Activated T-cell treated with anti-CD3 and anti-CD28 coated beads for 24 hours (primary cell): ENCODE measurements at regions not wholly inside any gene's neighbourhood (a gene's known extent, or its start where the extent isn't known, plus 50 kb on each side); places are given as distances from the start of the nearest gene placed in this dataset.

Experiments used
- DNase-seq: peaks from one replicate; pipeline ENCODE4 v3.0.0-alpha.2; 2020; ENCODE audit warnings: low read depth

DNA sequence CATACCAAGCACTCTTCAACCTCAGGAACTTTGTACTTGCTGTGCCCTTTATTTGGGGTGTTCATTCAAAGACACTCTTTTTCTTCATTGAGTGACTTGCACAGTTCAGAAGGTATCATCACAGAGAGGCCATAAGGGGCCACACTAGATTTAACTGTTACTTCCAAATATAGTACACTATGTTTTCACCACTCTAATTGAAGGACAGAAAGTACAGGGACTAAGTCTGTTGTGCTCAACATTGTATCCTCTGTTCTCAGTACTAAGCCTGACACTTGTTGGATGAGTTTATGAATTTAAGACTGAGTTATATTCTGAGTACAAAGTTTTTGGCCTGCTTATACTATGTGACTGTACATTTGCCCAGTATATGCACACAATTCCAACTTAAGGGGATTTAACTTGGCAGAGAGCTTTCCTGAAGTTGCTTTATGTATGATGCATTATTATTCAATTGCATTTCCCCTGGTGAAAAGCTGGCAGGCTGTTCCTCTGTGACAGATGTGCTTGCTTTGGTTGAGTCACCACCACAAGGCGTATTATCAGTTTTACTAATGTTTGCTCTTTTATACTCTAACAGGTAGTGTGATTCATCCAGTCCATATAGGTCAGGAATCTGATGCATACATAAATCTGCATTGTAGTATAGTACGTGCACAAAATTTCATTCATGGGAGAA lies 714.8 kb downstream of the TLR4 start:
- DNase-seq, result no peak

DNA sequence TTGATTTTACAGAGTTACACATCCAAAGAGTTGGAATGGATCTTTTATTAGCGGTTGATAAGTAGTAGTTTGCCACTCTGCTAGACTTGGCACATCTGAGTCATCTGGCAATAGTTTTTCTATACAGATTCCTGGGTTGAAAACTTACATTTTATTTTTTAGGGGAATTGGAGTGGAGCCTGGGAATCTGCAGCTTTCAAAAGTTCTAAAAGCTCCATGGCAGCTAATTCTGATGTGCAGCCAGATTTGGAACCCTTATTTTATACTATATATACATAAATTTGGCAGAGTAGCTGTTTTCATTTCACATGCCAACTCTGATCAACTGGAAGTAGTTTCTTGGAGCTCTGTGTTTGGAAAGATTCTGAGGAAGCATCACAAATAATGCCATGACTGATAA lies 715.5 kb downstream of the TLR4 start:
- DNase-seq, result no peak

- DNase-seq, result no peak
Measured at GRCh38 chr9:118422508-118422907, 718.3 kb downstream of the TLR4 start.

DNA sequence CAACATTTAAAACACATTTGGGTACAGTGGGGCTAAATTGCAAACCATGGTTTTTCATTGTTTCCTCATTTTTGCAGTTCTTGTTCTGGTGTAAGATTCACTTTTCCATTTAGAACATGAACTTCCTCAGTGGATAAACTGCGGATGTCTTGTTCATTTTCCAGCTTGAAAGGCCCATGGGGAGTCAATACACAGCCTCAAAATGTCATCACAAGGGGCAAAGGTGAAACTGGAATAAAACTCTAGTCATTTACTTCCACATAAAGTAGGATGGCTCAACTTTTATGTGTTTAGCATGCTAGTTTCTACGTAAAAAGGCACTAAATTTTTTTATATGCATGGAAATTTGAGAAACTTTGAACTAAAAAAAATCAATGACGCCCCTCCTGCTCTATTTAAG lies 718.8 kb downstream of the TLR4 start:
- no peak for DNase-seq

- no peak for DNase-seq
Measured at GRCh38 chr9:118423721-118424120, 719.5 kb downstream of the TLR4 start.

DNA sequence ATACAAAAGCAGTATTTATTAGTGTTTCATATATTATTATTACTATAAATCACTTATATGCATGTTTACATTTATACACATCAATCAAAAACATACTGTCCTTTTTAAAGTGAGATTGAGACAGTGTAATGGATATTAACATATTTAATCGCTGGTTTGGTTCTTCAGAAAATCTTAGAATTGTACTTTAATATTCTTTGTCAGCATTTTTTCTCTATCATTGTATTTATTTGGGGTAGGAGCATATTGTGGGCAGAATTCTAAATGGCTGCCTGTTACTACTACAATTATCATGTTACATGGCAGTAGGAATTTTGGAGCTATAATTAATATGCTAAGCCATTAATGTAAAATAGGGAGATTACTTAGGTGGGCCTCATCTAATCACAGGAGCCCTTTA lies 722.6 kb downstream of the TLR4 start:
- no peak for DNase-seq

DNA sequence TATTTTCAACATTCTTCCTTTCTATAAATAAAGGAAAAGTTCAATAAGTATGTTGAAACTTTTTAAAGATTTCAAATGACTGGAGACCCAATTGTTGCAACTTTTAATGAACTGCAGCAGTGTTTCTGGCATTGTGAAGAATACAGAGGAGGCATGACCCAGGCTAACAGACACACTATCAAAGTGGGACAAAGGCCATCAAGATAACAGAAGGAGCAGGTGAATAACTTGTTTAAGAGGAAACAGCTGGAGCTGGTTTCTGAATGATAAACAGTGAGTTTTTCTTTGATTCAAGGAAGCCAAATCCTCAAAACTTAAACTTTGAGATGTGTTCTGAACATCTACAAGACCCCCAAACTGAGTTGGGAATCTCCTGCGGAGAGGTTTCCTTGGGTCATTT lies 734.6 kb downstream of the TLR4 start:
- DNase-seq, result no peak

GRCh38 chr9:118439441-118439840 lies 735.2 kb downstream of the TLR4 start:
- no peak for DNase-seq

GRCh38 chr9:118444403-118444802 lies 740.2 kb downstream of the TLR4 start:
- no peak for DNase-seq

DNA sequence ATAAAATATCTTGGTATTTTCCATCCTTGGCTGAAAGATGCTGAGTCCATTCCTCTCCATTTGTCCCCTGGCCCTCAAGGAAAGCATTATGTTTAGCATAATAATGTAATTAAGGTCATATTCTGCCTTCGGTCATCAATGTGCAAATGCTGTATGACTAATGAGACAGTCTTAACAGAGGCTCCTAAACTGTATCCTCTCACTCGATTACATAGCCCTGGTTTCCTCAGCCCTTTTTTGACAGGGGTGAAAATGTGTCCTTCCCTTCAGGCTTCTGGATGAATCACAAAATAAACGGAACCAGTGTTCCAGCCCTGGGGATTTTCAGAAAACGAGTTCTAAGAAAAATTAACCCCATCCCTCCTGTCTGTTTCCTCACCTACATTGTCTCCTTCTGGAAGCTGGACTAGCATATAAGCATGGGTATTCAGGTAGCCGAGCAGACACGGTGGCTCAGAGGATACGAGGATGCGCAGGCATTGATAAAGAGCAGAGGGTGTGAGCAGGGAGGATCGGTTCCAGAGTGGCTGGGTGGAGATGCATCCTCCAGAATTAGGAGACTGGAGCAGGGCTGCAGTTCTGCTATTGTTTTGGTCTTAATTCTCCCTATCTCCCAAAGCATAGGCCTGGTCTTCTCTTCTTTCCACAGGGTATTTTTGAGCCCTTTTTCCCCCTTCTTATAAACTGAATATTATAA lies 742.9 kb downstream of the TLR4 start:
- DNase-seq, result no peak

- no peak for DNase-seq
Measured at GRCh38 chr9:118449554-118449953, 745.4 kb downstream of the TLR4 start.

DNA sequence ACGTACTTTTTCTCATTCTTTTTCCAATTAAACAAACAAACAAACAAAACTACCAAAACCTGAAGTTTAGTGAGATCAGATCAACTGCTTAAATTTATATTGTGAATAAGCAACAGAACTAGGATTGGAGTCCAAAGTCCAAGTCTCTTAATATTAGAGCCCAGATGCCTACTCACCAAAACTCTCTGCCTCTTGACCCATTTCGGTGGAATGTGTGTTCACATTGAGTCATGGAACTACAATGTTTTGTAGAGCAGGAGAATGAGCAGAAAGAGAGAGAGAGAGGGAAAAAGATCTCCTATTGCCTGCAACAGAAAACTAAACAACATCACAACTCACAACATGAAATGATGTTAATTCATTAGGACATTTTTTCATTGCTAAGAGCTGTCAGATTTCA lies 751.1 kb downstream of the TLR4 start:
- no peak for DNase-seq

GRCh38 chr9:118455788-118456187 lies 751.6 kb downstream of the TLR4 start:
- DNase-seq, result no peak

DNA sequence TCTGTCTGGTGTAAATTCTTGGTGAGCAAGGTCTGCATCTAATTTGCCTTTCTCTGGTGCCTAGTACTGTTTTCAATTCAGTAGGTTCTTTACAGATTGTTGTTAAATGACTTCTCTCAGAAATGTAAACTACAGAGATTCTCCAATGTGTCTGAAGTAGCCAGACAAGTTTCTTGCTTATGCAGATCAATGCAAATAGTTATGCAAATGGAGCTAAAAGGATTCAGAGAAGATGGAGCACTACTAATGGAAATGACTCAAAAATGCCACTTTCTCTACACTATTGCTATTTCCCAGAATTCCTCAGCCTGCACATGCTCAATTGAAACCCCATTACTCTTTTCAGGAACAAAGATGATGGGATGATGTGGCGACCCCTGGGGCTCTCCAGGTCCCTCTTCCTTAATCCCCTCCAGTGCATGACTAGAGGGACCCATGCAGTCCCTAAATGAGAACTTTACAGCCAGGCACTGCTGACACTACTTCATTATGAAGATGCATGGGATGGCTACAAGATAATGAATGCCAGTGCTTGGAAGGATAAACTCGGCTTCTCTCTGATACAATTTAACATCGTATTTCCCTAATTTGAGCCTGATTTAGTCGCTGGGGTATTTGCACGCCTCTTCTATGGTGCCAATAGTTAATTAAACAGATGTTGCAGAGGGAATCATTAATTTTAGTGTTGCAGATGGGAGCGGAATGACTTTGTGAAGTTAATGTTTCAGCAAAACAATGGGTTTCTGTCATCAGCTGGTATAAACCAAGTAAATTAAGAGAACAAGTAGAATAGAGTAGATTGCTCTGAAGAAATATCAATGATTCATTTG lies 753.2 kb downstream of the TLR4 start:
- DNase-seq, result no peak

- no peak for DNase-seq
Measured at GRCh38 chr9:118459913-118460312, 755.7 kb downstream of the TLR4 start.

DNA sequence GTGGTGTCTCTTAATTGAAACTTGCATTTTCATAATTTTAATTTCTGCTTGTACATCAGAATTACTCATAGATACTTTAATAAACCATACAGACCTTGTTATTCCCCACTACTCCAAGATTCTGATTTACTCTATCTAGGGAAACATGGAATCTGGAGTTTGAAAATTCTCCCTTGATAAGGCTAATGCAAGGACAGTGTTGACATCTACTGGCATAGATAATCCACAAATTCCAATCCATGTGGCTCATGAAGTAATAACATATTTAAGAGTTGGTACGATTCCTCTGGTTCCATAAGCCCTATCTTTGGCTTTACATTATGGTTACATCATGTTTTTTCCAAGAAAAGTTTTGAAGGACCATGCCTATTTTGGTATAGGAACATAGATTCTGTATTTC lies 759.2 kb downstream of the TLR4 start:
- DNase-seq, result no peak

GRCh38 chr9:118473521-118473920 lies 769.3 kb downstream of the TLR4 start:
- DNase-seq, result no peak

DNA sequence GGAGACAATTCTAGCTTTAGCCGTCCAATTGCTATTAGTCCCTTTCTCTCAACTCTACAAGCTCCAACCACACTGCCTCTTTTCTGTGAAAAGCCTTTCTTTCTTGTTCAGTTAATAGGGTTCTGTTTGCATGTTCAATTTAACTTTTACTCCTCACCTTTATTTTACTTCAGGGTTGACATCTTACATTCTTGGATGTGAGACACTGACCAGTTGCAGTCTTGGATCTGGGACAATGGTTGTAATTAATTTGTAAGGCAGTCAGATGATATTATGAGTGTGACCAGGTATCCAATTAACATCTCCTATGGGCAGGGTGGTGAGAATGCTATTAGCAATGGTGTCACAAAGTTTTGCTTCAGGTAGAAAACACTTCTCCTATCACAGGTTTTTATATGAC lies 774.5 kb downstream of the TLR4 start:
- no peak for DNase-seq

DNA sequence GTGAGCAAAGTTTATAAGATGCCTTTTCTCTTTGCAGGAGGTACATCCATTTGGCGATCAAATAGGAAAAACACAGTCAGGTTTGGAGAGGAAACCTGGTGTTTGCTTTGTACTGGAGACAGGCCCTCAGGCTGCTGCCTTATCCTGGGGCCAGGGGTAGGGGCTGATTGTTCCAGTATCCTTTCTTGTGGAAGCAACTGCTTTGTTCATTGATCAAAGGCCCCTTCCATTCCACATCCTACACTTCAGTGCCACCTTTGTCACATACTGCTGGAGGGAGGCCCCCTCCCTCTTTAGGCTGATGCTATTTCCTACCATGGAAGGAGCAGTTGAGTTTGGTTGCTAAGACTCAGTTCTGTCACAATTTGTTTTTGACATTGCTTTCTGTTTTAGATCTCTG lies 778.1 kb downstream of the TLR4 start:
- DNase-seq, result no peak

GRCh38 chr9:118483677-118484076 lies 779.5 kb downstream of the TLR4 start:
- no peak for DNase-seq

DNA sequence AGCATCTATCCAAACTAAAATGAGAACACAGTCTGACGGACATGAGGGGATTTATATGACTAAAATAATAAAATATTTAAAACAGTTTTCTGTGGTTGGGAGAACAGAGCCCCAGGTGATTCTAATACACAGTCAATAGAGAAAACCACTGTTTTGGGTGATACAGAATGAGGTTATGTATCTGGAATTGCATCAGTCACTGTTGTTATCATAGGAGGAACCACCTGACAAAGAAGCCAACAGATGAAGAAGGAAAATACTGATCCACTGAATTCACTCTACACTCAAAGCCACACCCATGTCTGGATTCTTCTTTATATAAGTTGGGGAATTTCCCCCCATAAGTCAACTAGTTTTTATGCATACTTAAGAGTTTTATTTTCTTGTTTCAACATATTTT lies 799.0 kb downstream of the TLR4 start:
- no peak for DNase-seq

DNA sequence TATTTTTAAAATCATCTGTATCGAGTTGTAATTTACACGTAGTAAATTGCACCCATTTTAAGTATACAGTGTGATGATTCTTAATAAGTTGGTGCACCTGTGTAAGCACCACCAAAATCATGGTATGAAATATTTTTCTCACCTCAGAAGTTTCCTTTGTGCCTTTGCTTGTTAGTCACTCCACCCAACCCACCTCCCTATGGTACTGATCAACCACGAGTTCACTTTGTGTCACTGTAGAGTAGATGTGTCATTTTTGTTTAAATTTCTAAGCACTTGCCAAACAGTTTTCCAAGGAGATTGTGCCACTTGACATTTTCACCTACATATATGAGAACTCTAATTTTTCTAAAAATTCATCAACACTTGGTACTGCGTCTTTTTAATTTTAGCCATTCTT lies 806.5 kb downstream of the TLR4 start:
- DNase-seq, result no peak

DNA sequence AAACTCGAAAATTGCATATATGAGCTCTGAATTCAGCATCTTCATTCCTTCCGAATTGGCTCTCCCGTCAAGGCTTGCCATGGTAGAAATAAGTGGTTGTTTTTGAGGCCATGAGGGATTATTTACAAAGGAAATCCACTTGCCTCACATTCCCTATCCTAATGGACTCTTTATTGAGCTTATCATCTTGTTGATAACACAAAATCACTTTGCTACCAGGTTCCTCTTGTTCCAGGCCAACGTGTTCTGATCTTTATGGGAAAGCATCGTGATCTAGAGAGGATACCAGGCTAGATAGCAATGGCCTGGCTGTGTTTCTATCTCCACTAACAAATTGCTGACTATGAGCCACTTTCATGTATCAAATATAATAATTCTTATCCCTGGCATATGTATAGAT lies 811.7 kb downstream of the TLR4 start:
- DNase-seq, result no peak
